SKM-1 (cell line): ENCODE measurements at regions not wholly inside any gene's neighbourhood (a gene's known extent, or its start where the extent isn't known, plus 50 kb on each side); places are given as distances from the start of the nearest gene placed in this dataset.
"Not testable (repeated sequence)": the region's sequence is repeated elsewhere in the genome, so short reads cannot be mapped to it uniquely, and the experiment has no call there.

Experiments
- DNase-seq: peaks from one replicate; lab custom pipeline; 2025; ENCODE audit not compliant: unreplicated experiment; lab: John Stamatoyannopoulos, UW

DNA sequence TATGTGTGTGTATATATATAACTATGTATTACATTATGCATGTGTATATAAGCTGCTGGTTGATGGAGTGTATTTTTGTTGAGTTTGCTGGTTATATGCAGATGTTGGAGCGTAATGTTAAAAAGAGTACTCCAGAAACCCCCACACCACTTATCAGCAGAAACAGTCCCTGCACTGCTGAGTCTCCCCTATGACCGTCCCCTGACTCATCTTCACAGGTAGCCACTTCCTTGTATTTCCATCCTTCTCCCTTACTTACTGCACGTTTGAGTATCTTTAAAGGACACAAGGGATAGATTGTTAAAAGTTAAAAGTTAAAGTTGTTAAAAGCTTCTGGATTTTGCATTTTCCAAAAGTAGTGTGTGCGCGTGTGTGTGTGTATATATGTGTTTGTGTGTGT lies 853.9 kb upstream of the EEF2KMT start:
- DNase-seq, result no peak

DNA sequence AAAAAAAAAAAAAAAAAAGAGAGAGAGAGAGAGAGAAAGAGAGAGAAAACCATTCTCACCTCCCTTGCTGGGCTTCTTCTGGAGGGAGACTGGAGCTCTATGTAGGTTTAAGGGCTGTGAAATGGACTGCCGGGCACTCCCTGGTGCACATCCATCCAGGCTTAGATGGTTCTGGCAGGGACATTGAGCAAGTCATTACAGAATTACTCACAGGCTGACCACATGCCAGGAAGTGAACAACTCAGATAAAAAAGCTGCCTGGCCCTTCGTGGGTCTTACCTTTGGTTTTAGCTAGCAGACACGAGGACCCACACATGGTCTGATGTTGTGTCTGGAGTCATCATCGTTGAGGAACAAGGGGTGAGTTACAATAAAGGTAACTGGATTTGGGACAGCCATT lies 847.4 kb upstream of the EEF2KMT start:
- no peak for DNase-seq

DNA sequence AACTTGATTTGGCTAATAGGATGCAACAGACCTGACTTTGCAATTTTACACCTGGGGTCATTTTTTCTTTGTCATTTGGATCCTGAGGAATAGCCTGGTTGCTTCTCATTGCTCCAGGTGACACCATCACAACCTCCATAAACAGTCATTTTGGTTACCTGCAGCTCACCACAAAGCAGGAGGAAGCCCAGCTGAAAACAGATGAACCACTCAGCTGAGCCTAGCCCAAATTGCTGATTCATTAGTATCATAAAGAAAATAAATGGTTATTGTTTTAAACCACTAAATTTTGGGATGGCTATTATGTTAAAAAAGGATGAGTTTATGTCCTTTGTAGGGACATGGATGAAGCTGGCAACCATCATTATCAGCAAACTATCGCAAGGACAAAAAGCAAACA lies 841.0 kb upstream of the EEF2KMT start:
- DNase-seq, result no peak

DNA sequence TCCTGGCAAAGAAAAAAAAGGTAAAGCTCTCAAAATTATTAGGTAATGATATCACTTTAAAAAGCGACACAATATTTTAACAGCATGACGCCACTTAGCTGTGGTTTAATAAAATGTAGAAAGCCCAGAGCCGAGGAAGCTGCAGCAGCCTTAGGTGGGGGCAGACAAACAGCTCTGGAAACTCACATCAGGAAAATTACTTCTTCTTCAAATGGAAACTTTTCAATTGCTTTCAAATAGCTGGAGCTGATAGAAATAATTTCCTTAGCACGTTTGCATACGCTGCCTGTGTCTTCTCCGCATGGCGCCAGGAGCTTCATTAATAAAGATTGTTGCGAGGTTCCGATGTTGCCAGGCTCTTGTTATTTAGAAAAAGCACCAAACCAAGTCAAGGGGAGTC lies 835.3 kb upstream of the EEF2KMT start:
- no peak for DNase-seq

DNA sequence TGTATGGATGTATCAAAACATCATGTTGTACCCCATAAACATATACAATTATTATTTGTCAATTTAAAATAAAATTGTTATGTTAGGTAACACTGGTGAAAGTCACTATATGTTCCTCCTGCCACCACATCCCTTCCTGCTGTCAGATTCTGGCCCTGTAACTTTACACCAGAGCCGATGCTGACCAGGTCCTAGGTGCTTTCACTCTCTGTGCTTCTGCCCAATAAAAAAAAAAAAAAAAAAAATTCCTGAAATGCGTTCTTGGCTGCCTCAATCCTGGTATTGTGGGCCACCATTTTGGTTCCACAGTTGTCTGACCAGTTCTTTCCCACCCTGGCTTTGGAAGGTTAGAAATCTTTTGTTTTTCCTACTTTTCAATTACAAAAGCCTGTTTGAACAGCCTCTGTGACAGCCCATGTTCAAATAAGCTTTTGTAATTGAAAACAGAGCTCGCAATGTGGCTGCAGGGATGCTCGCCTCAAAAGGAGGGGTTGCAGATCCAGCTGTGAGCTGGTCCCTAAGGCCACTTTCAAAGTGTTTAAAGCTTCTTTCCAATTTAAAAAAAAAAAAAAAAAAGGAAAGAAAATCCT lies 831.0 kb upstream of the EEF2KMT start:
- no peak for DNase-seq

DNA sequence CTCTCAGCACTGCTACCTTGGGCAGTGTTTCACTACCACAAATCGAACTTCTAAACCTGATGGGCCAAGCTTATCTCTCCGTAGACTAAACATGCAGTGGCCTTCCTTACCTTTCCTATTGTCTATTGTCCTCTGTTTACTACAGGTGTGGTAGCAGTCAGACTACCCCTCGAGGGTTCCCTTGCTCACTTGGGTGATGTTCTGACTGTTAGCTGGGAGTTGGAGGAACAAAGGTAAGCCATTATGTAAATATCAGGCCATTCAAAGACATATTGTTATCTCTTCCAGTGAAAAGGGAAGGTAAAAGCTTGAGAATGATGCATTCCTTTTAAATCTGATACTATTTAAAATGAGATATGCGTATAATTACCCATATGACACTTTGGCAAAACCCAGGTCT lies 828.3 kb upstream of the EEF2KMT start:
- no peak for DNase-seq

DNA sequence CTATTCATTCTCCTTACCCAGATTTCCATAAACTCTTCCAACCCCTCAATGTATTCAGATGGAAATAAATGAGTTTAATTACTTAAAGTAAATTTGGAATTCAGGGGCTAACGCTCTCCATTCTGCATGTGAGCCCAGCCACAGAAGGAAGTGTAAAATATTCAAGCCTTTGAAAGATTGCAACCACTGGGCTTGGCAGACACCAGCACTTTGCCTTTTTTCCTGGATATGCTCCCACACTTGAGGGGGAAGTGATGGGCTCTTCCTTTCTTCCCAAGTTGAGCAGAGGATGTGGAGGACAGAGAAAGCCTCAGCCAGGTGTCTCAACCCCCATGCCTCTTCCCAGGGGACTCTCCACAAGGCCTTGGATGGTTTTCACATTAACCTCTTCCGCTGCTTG lies 825.1 kb upstream of the EEF2KMT start:
- no peak for DNase-seq

DNA sequence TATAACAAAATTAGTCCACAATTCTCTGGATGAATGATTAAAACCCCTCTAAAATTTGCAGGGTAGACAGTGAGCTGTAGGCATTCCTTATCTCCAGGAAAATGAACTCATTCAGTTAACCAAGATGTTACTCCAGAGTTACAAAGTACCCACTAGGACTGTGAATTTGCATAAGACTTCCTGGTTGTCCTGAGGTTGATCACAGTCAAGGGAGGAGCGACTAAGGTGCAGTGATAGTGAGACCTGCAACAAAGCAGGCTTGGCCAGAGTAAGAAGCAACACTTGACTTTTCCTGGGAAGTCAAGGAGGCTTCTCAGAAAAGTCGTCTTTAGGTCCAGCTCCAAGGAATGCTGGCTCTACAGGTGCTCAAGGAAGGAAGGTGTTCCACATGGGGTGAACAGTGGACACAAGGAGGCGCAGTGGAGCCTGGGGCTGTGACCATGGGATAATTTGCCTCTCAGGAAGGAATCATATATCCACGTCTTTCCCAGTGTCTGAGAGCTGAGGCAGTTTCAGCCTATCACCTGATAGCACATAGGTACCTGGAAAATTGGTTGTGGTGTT lies 821.1 kb upstream of the EEF2KMT start:
- no peak for DNase-seq

DNA sequence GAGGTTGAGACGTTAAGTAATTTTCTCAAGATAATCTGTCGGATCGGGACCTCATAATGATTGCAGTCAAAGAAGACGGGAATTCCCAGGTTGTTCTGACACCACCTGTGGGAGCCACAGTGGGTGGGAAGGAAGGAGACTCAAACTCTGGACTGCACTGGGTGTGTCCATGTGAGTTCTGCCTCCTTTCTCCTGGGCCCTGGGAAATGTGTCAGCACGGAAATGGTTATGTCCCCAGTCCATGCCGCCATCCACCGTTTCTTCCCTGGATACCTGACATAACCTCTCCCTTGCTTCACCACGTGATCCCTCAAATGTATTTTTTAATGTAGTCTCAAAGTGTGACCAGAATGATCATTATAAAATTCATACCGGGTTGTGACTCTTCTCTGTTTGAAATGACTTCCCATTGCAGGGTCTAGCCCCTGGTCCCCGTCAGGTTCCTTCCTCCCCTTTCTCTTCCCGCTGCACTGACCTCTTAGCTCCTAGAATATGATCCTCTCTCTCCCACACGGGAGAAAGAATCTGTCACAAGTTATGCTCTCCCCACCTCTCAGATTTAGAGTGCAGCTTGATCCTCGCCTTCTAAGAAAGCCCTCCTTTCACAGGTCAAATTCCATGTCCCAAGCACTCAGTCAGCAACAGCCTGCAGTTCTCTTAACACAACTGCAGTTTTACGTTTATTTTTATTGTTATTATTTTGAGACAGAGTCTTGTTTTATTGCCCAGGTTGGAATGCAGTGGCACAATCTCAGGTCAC lies 820.0 kb upstream of the EEF2KMT start:
- DNase-seq, result no peak

DNA sequence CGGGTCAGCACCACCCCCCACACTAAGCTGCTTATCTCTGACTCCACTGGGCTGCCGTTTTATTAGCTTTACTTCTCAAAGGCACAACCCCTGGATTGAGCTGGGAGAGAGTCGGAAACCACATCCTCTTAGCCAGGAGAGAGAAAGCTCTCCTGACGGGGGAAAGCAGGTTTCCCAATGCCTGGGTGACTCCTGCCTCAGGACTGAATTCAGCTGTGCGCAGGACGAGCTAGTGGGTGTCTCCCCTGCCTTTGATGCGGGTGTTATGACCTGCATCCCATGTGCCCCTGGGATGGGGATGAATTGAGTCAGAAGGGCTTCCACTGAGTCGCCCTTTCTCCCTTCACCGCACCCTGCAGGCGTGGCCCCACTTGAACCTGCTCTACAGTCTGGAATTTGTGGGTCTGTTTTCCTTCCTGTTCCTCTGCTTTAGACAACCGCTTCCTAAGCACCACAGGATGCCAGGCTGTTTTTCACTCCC lies 819.2 kb upstream of the EEF2KMT start:
- no peak for DNase-seq

DNA sequence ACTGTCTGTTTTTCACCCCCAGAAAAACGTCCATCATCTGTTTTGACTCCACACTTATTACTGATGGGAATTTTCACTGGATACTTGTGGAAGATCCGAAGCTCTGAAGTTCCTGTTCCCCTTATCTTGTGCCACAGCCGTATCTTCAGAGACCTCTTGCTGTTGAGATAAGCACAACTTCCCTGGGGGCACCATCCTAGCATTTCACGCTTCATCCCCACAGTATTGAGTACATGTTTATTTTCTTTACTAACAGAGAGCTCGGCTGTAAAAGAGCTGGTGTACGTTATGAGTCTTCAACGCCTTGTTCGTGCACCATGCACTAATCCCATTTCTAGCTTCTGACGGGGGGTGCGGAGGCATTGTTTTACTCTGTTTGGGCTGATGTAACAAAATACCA lies 813.6 kb upstream of the EEF2KMT start:
- no peak for DNase-seq

DNA sequence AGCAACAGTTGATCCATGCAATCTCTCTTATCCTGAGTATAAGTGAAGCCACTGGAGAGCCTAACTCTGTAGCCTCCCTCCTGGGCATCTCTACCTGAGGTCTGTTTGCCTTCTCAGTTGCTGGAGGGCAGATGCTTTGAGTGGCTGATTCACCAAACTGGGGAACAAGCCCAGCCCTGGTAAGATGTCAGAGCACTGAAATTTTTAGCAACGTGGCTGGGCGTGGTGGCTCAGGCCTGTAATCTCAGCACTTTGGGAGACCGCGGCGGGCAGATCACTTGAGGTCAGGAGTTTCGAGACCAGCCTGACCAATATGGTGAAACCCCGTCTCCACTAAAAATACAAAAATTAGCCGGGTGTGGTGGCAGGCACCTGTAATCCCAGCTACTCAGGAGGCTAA lies 812.0 kb upstream of the EEF2KMT start:
- not testable (repeated sequence) for DNase-seq

DNA sequence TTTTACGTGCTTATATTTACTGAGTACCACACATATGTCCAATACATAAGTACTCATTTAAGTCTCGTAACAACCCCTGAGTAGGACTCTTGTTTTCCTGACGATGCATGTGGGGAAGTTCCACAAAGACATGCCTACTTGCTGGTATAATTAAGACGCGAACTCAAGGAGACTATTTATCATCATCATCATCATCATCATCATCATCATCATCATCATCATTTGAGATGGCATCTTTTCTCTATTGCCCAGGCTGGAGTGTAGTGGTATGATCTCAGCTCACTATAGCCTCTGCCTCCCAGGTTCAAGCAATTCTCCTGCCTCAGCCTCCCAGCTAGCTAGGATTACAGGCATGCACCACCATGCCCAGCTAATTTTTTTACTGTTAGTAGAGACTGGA lies 809.9 kb upstream of the EEF2KMT start:
- DNase-seq, result no peak

DNA sequence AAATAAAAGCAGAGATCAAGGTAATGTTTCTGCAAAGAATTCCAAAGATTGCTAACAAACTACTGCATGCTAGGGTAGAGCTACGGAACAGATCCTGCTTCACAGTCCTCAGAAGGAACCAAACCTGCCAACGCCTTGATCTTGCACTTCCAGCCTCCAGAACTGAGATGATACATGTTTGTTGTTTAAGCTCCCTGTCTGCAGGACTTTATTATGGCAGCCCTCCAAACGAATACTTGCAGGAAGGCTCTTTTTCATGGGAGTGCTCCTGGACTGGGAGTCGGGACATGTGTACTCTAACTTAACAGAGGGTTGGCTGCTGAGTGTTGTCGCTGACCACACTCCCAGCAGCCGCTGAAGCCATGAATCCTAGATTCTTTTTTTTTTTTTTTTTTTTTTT lies 808.8 kb upstream of the EEF2KMT start:
- DNase-seq, result no peak

DNA sequence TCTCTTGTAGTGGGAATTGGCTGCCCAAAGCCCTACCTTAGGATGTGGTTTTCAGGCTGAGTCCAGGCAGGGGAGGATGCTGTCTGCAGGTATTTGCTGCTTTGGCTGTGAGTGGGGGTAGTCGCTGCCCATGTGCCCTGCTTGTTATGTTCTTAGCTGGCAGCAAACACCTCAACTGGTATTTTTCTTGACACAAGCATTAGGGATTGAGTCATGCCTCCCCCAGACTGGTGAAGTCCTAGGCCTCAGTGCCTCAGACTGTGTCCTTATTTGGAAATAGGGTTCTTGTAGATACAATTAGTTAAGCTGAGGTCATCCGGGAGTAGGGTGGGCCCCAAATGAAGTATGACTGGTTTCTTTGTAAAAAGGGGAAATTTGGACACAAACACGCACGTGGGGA lies 808.3 kb upstream of the EEF2KMT start:
- no peak for DNase-seq

DNA sequence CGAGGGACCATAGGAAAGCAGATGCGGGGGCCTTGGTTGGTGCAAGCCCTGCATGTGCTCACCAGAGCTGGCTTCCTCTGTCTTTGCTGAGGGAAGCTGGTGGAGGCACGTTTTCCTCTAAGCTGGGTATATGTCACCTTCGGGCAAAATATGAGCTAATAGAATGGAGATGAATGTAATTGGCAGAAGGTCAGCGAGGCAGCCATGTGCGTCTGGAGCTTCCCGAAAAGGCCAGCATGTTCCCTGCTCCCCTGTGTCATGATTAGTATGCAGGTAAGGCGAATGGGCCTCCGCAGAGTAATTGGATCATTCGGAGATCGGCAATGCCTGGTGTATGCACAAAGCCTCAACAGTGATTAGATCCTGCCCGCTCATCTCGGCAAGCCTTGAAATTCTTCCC lies 806.2 kb upstream of the EEF2KMT start:
- DNase-seq, result no peak

DNA sequence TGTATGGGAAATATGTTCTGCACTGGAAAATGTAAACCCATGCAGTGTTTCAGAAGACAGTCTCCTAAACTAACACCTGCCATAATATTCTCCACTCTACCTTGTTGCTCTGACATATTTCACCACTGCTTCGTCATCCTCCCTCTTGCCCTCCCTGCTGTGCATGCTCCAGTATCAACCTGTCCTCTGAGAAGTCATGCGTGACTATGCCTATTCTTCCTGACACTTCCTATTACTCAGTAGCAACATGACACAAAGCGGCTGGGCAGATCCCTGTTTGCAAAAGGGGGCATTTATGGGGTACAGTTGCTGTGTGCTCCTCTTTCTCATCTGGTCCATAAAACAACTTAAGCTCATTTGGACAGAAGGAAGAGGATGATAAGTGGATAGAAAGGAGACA lies 805.6 kb upstream of the EEF2KMT start:
- no peak for DNase-seq

DNA sequence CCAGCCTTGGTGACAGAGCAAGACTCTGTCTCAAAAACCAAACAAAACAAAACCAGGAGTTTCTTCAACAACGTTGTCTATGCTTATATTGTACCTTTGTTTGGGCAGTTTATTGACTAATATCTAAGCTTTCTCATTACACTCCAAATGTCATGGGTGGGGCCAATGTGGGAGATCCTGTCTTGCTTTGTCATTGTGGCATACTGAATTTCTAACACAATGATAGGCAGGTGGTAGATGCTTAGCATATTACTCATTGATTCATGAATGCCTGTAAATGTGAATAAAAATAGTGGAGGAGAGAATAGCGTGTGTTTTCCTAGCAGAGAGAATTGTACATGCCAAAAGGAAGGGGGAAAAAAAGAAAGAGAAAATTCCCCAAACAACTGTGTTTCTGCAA lies 802.5 kb upstream of the EEF2KMT start:
- no peak for DNase-seq

DNA sequence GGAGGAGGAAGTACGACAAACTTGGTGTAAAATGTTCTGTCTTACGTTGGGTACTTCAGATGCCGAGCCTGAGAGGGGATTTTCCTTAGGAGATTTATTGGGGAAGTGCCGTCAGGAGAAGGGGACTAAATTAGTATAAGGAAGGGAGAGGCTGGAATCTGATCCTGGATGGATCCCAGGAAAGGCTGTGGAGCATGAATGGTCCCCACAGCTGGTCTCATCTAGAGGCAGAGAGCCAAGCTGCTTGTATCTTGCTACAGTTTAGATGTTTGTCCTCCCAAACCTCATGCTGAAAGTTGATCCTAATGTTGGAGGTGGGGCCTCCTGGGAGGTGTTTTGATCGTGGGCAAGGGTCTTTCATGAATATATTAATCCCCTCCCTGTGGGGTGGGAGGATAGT lies 798.4 kb upstream of the EEF2KMT start:
- DNase-seq, result no peak

DNA sequence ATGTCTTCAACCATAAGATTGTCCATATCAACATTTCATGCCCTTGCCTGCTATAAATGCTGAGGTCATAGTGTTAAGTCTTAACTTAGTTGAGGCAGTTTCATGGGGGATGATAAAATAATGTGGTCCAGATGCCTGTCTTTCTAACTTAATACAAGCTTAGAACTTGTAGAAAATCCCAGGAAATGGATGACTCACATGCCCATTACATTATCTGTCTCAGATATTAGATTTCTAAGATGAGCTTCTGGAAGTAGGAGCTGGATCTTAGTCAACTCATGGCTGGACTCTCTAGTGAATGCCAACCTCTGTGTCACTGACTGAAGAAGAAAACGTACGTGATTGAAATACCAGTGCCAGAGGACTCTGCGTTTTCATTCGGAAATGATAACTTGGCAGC lies 797.5 kb upstream of the EEF2KMT start:
- no peak for DNase-seq

DNA sequence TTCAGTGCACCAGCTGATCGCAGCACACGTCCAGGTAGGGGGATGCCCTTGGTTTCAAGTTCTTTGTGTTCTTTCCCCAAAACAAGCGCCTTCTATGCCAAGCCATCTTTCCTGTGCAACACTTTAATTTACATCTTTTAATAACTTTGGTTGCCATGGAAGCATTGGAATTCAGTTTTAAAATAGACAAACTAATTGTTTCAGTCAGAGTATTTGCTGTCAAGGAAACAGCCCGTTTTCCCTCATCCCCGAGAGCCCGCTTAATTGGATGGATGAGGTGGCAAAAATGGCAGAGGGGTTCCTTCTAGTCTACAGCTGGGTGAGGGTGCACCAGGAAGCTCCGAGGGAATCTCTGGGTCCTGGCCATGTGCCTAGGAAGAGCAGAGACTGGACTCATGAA lies 793.7 kb upstream of the EEF2KMT start:
- DNase-seq, result no peak

DNA sequence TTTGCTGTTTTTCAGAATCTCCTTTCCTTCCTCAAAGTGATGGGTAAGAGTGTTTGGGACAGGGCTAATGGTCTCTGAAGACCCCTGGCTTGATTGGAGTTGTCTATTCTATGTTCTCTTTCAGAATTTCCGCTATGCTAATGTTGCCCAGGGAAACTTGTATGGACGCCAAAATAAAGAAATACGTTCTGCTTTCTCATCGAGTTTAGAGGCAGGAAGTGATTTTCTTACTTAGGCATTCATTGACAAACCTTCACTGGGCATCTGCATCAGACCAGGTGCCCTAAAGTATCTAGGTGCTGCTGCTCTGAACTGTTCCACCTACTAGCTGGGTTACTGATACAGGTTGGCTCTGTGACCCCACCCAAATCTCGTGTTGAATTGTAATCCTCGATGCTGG lies 787.9 kb upstream of the EEF2KMT start:
- DNase-seq, result no peak

DNA sequence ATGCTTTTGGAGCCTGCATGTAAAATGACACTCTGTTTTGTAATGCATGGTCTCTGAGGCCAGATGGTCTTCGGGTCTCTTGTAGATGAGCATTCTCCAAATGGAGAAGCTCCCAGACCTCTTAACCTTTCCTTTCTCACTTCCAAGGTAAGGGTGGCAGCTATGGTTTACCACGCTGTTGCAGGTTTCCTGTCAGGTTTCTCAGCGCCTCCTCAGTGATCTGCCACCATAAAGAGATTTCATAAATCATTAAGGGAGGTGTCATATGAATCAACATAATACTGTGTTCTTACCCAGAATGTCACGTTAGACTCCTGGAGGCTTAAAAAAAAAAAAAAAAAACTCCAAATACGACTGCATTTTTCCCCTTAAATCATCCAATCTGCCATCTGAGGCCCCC lies 787.4 kb upstream of the EEF2KMT start:
- no peak for DNase-seq
